NCI-H2196 treated with DMSO at 0.1 percent for 48 hours (cell line): ENCODE measurements at regions not wholly inside any gene's neighbourhood (a gene's known extent, or its start where the extent isn't known, plus 50 kb on each side); places are given as distances from the start of the nearest gene placed in this dataset.

Experiments
- DNase-seq: peaks from one replicate; lab custom pipeline; 2025; ENCODE audit not compliant: unreplicated experiment; lab: John Stamatoyannopoulos, UW

- DNase-seq: peak; percentile 88
Observed at GRCh38 chr7:50962962-50963374, 180.3 kb upstream of the GRB10 start.

GRCh38 chr7:50962281-50962883 is 179.7 kb upstream of the GRB10 start:
- no peak for DNase-seq

- no peak for DNase-seq
Observed at GRCh38 chr7:50960621-50961310, 178.1 kb upstream of the GRB10 start.

GRCh38 chr7:50959991-50960390 is 177.3 kb upstream of the GRB10 start:
- no peak for DNase-seq

- DNase-seq: no peak
Observed at GRCh38 chr7:50959560-50959959, 176.9 kb upstream of the GRB10 start.

GRCh38 chr7:50957855-50958254 is 175.2 kb upstream of the GRB10 start:
- no peak for DNase-seq

GRCh38 chr7:50957431-50957830 is 174.7 kb upstream of the GRB10 start:
- no peak for DNase-seq

GRCh38 chr7:50956522-50957155 is 173.9 kb upstream of the GRB10 start:
- DNase-seq: no peak

GRCh38 chr7:50954716-50955115 is 172.0 kb upstream of the GRB10 start:
- no peak for DNase-seq

GRCh38 chr7:50954245-50954644 is 171.5 kb upstream of the GRB10 start:
- no peak for DNase-seq

- no peak for DNase-seq
Observed at GRCh38 chr7:50953820-50954219, 171.1 kb upstream of the GRB10 start.

- no peak for DNase-seq
Observed at GRCh38 chr7:50953303-50953702, 170.6 kb upstream of the GRB10 start.

- no peak for DNase-seq
Observed at GRCh38 chr7:50952544-50952943, 169.8 kb upstream of the GRB10 start.

- no peak for DNase-seq
Observed at GRCh38 chr7:50952120-50952519, 169.4 kb upstream of the GRB10 start.

GRCh38 chr7:50943482-50943881 is 160.8 kb upstream of the GRB10 start:
- DNase-seq: no peak

- no peak for DNase-seq
Observed at GRCh38 chr7:50941525-50941924, 158.8 kb upstream of the GRB10 start.

- DNase-seq: no peak
Observed at GRCh38 chr7:50940621-50941020, 157.9 kb upstream of the GRB10 start.

- no peak for DNase-seq
Observed at GRCh38 chr7:50939021-50939420, 156.3 kb upstream of the GRB10 start.

- DNase-seq: no peak
Observed at GRCh38 chr7:50937727-50938126, 155.0 kb upstream of the GRB10 start.

GRCh38 chr7:50926049-50926448 is 143.4 kb upstream of the GRB10 start:
- no peak for DNase-seq

- no peak for DNase-seq
Observed at GRCh38 chr7:50923476-50923875, 140.8 kb upstream of the GRB10 start.

GRCh38 chr7:50921114-50921813 is 138.6 kb upstream of the GRB10 start:
- DNase-seq: no peak
